WTC11 (cell line): ENCODE measurements at regions not wholly inside any gene's neighbourhood (a gene's known extent, or its start where the extent isn't known, plus 50 kb on each side); places are given as distances from the start of the nearest gene placed in this dataset.

Experiments
- ATAC-seq: fragments of 200-7000 bp; cut with Tn5 transposase; 2 replicates; pipeline ENCODE4 v1.10.0; 2021; ENCODE audit warnings: mild to moderate bottlenecking, moderate library complexity
- CTCF ChIA-PET: fragments of 300-600 bp; sonication (Branson Sonifier 250); formaldehyde crosslinking; loops from one replicate; lab custom pipeline; 2021; ENCODE audit warnings: antibody characterized with exemption; lab: Charles Lee
- POLR2A ChIA-PET: fragments of 350-600 bp; sonication (Branson Sonifier 250); formaldehyde crosslinking; loops from one replicate; lab custom pipeline; 2021; ENCODE audit warnings: antibody characterized with exemption; lab: Charles Lee
- DNase-seq: peaks from one replicate; pipeline ENCODE4 v3.0.0; 2021; ENCODE audit warnings: low spot score
- H3K27ac Mint-ChIP-seq: 2 replicates; pipeline ENCODE4 v1.8.0; 2021; ENCODE audit warnings: mixed read lengths
- H3K27me3 Mint-ChIP-seq: 2 replicates; pipeline ENCODE4 v1.8.0; 2021; ENCODE audit warnings: low read depth, mild to moderate bottlenecking, moderate library complexity, mixed read lengths
- H3K36me3 Mint-ChIP-seq: 2 replicates; pipeline ENCODE4 v1.8.0; 2021; ENCODE audit warnings: mixed read lengths
- H3K4me1 Mint-ChIP-seq: 2 replicates; pipeline ENCODE4 v1.8.0; 2022; ENCODE audit warnings: mixed read lengths
- H3K4me3 Mint-ChIP-seq: 2 replicates; pipeline ENCODE4 v1.8.0; 2021; ENCODE audit warnings: mild to moderate bottlenecking, moderate library complexity, mixed read lengths
- H3K9me3 Mint-ChIP-seq: 2 replicates; pipeline ENCODE4 v1.8.0; 2021; ENCODE audit warnings: mixed read lengths
- AFF4 ChIP-seq: sonication (generic); formaldehyde crosslinking; IDR thresholded peaks from 2 replicates; pipeline ENCODE4 v1.8.1; 2023; ENCODE audit warnings: mild to moderate bottlenecking, missing genetic modification reagents, borderline replicate concordance
- ATF1 ChIP-seq: sonication (generic); formaldehyde crosslinking; IDR thresholded peaks from 2 replicates; pipeline ENCODE4 v1.8.1; 2023; ENCODE audit warnings: mild to moderate bottlenecking, moderate library complexity, missing genetic modification reagents
- CBFB ChIP-seq: sonication (generic); formaldehyde crosslinking; IDR thresholded peaks from 2 replicates; pipeline ENCODE4 v1.8.1; 2022; ENCODE audit warnings: mild to moderate bottlenecking, low read depth, missing genetic modification reagents
- EMX1 ChIP-seq: fragments of 250-450 bp; sonication (Bioruptor Pico); IDR thresholded peaks from 2 replicates; pipeline ENCODE4 v1.8.0; 2021; ENCODE audit warnings: mild to moderate bottlenecking
- FOXP4 ChIP-seq: sonication (generic); formaldehyde crosslinking; IDR thresholded peaks from 2 replicates; pipeline ENCODE4 v1.8.0; 2022; ENCODE audit warnings: mild to moderate bottlenecking, missing genetic modification reagents
- GRHL2 ChIP-seq: fragments of 250-450 bp; sonication (Bioruptor Pico); IDR thresholded peaks from 2 replicates; pipeline ENCODE4 v1.8.0; 2022; ENCODE audit warnings: mild to moderate bottlenecking, moderate library complexity; ENCODE audit not compliant: insufficient replicate concordance, severe bottlenecking
- HMGXB4 ChIP-seq: sonication (generic); formaldehyde crosslinking; IDR thresholded peaks from 2 replicates; pipeline ENCODE4 v1.8.1; 2023; ENCODE audit warnings: mild to moderate bottlenecking, moderate library complexity, missing genetic modification reagents
- MLX ChIP-seq: sonication (generic); formaldehyde crosslinking; IDR thresholded peaks from 2 replicates; pipeline ENCODE4 v1.8.1; 2023; ENCODE audit warnings: mild to moderate bottlenecking, missing genetic modification reagents, moderate library complexity
- NFE2L1 ChIP-seq: sonication (generic); formaldehyde crosslinking; IDR thresholded peaks from 2 replicates; pipeline ENCODE4 v1.8.1; 2023; ENCODE audit warnings: missing genetic modification reagents
- PRDM15 ChIP-seq: sonication (generic); formaldehyde crosslinking; IDR thresholded peaks from 2 replicates; pipeline ENCODE4 v1.8.0; 2022; ENCODE audit warnings: missing genetic modification reagents
- PREB ChIP-seq: sonication (generic); formaldehyde crosslinking; IDR thresholded peaks from 2 replicates; pipeline ENCODE4 v1.8.1; 2022; ENCODE audit warnings: mild to moderate bottlenecking, missing genetic modification reagents, moderate library complexity, borderline replicate concordance
- SOX15 ChIP-seq: fragments of 250-450 bp; sonication (Bioruptor Pico); IDR thresholded peaks from 2 replicates; pipeline ENCODE4 v1.9.0; 2021; ENCODE audit warnings: mild to moderate bottlenecking
- TCF7 ChIP-seq: sonication (generic); formaldehyde crosslinking; IDR thresholded peaks from 2 replicates; pipeline ENCODE4 v1.8.0; 2022; ENCODE audit warnings: mild to moderate bottlenecking, low read depth, missing genetic modification reagents, moderate library complexity
- USF2 ChIP-seq: sonication (generic); formaldehyde crosslinking; IDR thresholded peaks from 2 replicates; pipeline ENCODE4 v1.8.1; 2023; ENCODE audit warnings: mild to moderate bottlenecking, missing genetic modification reagents, moderate library complexity
- ZMAT4 ChIP-seq: fragments of 250-450 bp; sonication (Bioruptor Pico); IDR thresholded peaks from 2 replicates; pipeline ENCODE4 v1.9.0; 2021; ENCODE audit warnings: mild to moderate bottlenecking
- ZNF121 ChIP-seq: sonication (generic); formaldehyde crosslinking; IDR thresholded peaks from 2 replicates; pipeline ENCODE4 v1.8.0; 2023; ENCODE audit warnings: missing genetic modification reagents
- ZNF219 ChIP-seq: sonication (generic); formaldehyde crosslinking; IDR thresholded peaks from 2 replicates; pipeline ENCODE4 v1.8.0; 2023; ENCODE audit warnings: missing genetic modification reagents, mild to moderate bottlenecking, borderline replicate concordance
- ZNF232 ChIP-seq: sonication (generic); formaldehyde crosslinking; IDR thresholded peaks from 2 replicates; pipeline ENCODE4 v1.8.0; 2022; ENCODE audit warnings: mild to moderate bottlenecking, missing genetic modification reagents
- ZNF671 ChIP-seq: fragments of 250-450 bp; sonication (Bioruptor Pico); IDR thresholded peaks from 2 replicates; pipeline ENCODE4 v1.8.0; 2021; ENCODE audit warnings: mild to moderate bottlenecking
- ZSCAN18 ChIP-seq: fragments of 250-450 bp; sonication (Bioruptor Pico); IDR thresholded peaks from 2 replicates; pipeline ENCODE4 v2.1.2; 2022; ENCODE audit warnings: mild to moderate bottlenecking, moderate library complexity

GRCh38 chr11:92554688-92555087 is 330.1 kb downstream of the FAT3 start (continued):
- TF ChIP-seq AFF4, result no peak
- TF ChIP-seq GRHL2, result no peak

- peaks cover 8% of the 10 kb centered on the region for H3K4me1 Mint-ChIP-seq
- no peak overlapping the region for H3K27ac Mint-ChIP-seq
- H3K36me3 Mint-ChIP-seq, result no peaks in the 10 kb centered on the region
- no peak for DNase-seq
- CTCF ChIA-PET, result no interaction called here
- H3K9me3 Mint-ChIP-seq, result peaks cover 4% of the 10 kb centered on the region; the same call in 1 of the 2 replicates
- ATAC-seq, result no peak
- H3K27me3 Mint-ChIP-seq, result no peaks in the 10 kb centered on the region; the same call in 1 of the 2 replicates
- no peak overlapping the region for H3K4me3 Mint-ChIP-seq
- POLR2A ChIA-PET, result no interaction called here
- TF ChIP-seq ZMAT4 (CRISPR knock-in tag), result no peak
- no peak for TF ChIP-seq CBFB (CRISPR knock-in tag)
- TF ChIP-seq SOX15 (CRISPR knock-in tag), result no peak
- no peak for TF ChIP-seq EMX1 (CRISPR knock-in tag)
- no peak for TF ChIP-seq ZNF671 (CRISPR knock-in tag)
- TF ChIP-seq ZNF232, result no peak
- no peak for TF ChIP-seq USF2 (CRISPR knock-in tag)
- no peak for TF ChIP-seq ZNF121
- no peak for TF ChIP-seq PRDM15 (CRISPR knock-in tag)
- no peak for TF ChIP-seq ZSCAN18 (CRISPR knock-in tag)
- no peak for TF ChIP-seq NFE2L1 (CRISPR knock-in tag)
- no peak for TF ChIP-seq ATF1 (CRISPR knock-in tag)
- TF ChIP-seq MLX (CRISPR knock-in tag), result no peak
- no peak for TF ChIP-seq FOXP4 (CRISPR knock-in tag)
- no peak for TF ChIP-seq ZNF219 (CRISPR knock-in tag)
- TF ChIP-seq HMGXB4 (CRISPR knock-in tag), result no peak
- TF ChIP-seq PREB (CRISPR knock-in tag), result no peak
- TF ChIP-seq TCF7 (CRISPR knock-in tag), result no peak
These were observed 331.8 kb downstream of the FAT3 start for GRCh38 chr11:92556431-92556830.
